Mucosa of stomach (tissue), 1 donor: ENCODE measurements at regions not wholly inside any gene's neighbourhood (a gene's known extent, or its start where the extent isn't known, plus 50 kb on each side); places are given as distances from the start of the nearest gene placed in this dataset.
A peak's percentile ranks its signal among the peaks of the same experiment; 100 is the strongest.
"Not testable (repeated sequence)": the region's sequence is repeated elsewhere in the genome, so short reads cannot be mapped to it uniquely, and the experiment has no call there.

Experiments used
- H3K27me3 ChIP-seq: one replicate; pipeline ENCODE4 v1.7.0; 2013; ENCODE audit warnings: mild to moderate bottlenecking, low read length; ENCODE audit not compliant: control insufficient read depth, insufficient read depth
- H3K36me3 ChIP-seq: one replicate; pipeline ENCODE4 v1.7.0; 2013; ENCODE audit warnings: low read length; ENCODE audit not compliant: control insufficient read depth, insufficient read depth
- H3K4me1 ChIP-seq: one replicate; pipeline ENCODE4 v1.7.0; 2013; ENCODE audit warnings: mild to moderate bottlenecking, low read length; ENCODE audit not compliant: control insufficient read depth, insufficient read depth
- H3K4me3 ChIP-seq: one replicate; pipeline ENCODE4 v1.7.0; 2013; ENCODE audit warnings: low read length
- H3K9ac ChIP-seq: one replicate; pipeline ENCODE4 v1.7.0; 2013; ENCODE audit warnings: mild to moderate bottlenecking, low read length, moderate library complexity
- H3K9me3 ChIP-seq: one replicate; pipeline ENCODE4 v1.7.0; 2013; ENCODE audit warnings: mild to moderate bottlenecking, low read length, moderate library complexity; ENCODE audit not compliant: control insufficient read depth
- donor health status: Pancreatic carcinoma.

- Histone ChIP-seq H3K9ac (peak overlapping the region; percentile 92), H3K36me3 (no peaks in the 10 kb centered on the region), H3K4me3 (peak overlapping the region; percentile 47), H3K9me3 (no peaks in the 10 kb centered on the region), H3K4me1 (peaks cover 12% of the 10 kb centered on the region), H3K27me3 (no peaks in the 10 kb centered on the region)
Measured at GRCh38 chr16:31713945-31714902, 159.4 kb upstream of the ZNF267 start.

GRCh38 chr16:31714903-31715504 lies 158.6 kb upstream of the ZNF267 start:
- Histone ChIP-seq H3K9ac (no peak overlapping the region), H3K27me3 (no peaks in the 10 kb centered on the region), H3K4me1 (peaks cover 12% of the 10 kb centered on the region), H3K36me3 (no peaks in the 10 kb centered on the region), H3K9me3 (no peaks in the 10 kb centered on the region), H3K4me3 (no peak overlapping the region)

DNA sequence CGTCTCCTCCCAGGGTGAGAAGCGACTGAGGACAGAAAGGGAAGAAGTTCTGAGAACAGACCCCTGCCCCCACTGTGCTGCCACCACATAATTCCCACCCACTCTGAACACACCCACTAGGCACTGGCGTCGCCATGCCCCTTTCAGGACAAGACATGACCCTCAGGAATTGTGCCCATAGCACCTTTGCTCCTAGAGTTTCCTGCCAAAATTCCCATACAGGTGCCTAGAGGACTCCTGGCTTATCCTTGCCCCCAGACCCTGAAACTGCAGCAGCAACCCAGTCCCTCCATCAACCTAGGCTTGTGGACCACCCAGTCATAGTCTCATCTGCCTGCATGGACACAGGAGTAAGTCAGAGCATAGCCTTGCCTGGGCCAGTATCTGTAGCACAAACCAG lies 157.7 kb upstream of the ZNF267 start:
- H3K4me3 ChIP-seq, result no peak overlapping the region
- no peak overlapping the region for H3K9ac ChIP-seq
- peaks cover 12% of the 10 kb centered on the region for H3K4me1 ChIP-seq
- no peaks in the 10 kb centered on the region for H3K36me3 ChIP-seq
- no peaks in the 10 kb centered on the region for H3K9me3 ChIP-seq
- no peaks in the 10 kb centered on the region for H3K27me3 ChIP-seq

GRCh38 chr16:31718998-31719397 lies 154.6 kb upstream of the ZNF267 start:
- Histone ChIP-seq H3K4me3 (no peak overlapping the region), H3K4me1 (peaks cover 12% of the 10 kb centered on the region), H3K36me3 (no peaks in the 10 kb centered on the region), H3K27me3 (no peaks in the 10 kb centered on the region), H3K9me3 (no peaks in the 10 kb centered on the region), H3K9ac (no peak overlapping the region)

DNA sequence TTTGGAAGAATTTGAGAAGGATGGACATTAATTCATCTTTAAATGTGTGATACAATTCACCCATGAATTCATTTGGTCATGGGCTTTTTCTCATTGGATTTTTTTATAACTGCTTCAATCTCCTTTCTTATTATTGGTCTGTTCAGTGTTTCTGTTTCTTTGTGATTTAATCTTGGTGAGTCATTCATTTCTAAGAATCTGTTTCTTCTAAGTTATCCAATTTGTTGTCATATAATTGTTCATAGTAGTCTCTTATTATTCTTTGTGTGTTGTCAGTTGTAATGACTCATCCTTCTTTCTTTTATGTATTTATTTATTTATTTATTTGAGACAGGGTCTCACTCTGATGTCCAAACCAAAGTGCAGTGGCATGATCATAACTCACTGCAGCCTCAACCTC lies 146.1 kb upstream of the ZNF267 start:
- no peak overlapping the region for H3K4me3 ChIP-seq
- H3K9ac ChIP-seq, result no peak overlapping the region
- H3K4me1 ChIP-seq, result no peaks in the 10 kb centered on the region
- H3K9me3 ChIP-seq, result no peaks in the 10 kb centered on the region
- no peaks in the 10 kb centered on the region for H3K36me3 ChIP-seq
- H3K27me3 ChIP-seq, result no peaks in the 10 kb centered on the region

DNA sequence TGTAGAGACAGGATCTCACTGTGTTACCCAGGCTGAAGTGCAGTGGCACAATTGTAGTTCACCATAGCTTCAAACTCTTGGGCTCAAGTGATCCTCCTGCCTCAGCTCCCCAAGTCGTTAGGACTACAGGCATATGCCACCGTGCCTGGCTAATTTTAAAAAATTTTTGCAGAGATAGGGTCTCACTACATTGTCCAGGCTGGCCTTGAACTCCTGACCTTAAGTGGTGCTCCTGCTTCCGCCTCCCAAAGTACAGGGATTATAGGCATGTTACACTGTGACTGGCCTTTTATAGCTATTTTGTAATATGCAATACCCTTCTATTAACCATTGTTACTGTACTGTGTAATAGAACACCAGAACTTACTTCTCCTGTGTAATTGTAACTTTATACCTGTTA lies 139.3 kb upstream of the ZNF267 start:
- no peak overlapping the region for H3K9ac ChIP-seq
- no peak overlapping the region for H3K4me3 ChIP-seq
- H3K9me3 ChIP-seq, result no peaks in the 10 kb centered on the region
- H3K27me3 ChIP-seq, result no peaks in the 10 kb centered on the region
- H3K4me1 ChIP-seq, result no peaks in the 10 kb centered on the region
- no peaks in the 10 kb centered on the region for H3K36me3 ChIP-seq

GRCh38 chr16:31745098-31745497 lies 128.5 kb upstream of the ZNF267 start:
- not testable (repeated sequence) for H3K4me1 ChIP-seq, H3K4me3 ChIP-seq, H3K9ac ChIP-seq, H3K36me3 ChIP-seq, H3K27me3 ChIP-seq
- H3K9me3 ChIP-seq, result peaks cover 26% of the 10 kb centered on the region

GRCh38 chr16:31745900-31746299 lies 127.7 kb upstream of the ZNF267 start:
- no peaks in the 10 kb centered on the region for H3K27me3 ChIP-seq
- no peak overlapping the region for H3K9ac ChIP-seq
- H3K4me1 ChIP-seq, result no peaks in the 10 kb centered on the region
- no peak overlapping the region for H3K4me3 ChIP-seq
- no peaks in the 10 kb centered on the region for H3K36me3 ChIP-seq
- H3K9me3 ChIP-seq, result peaks cover 30% of the 10 kb centered on the region

- Histone ChIP-seq H3K36me3 (no peaks in the 10 kb centered on the region), H3K9me3 (peaks cover 36% of the 10 kb centered on the region)
Measured at GRCh38 chr16:31754998-31755615, 118.5 kb upstream of the ZNF267 start.

GRCh38 chr16:31764103-31764502 lies 109.5 kb upstream of the ZNF267 start:
- Histone ChIP-seq H3K4me1 (no peaks in the 10 kb centered on the region), H3K9ac (no peak overlapping the region), H3K4me3 (no peak overlapping the region), H3K36me3 (no peaks in the 10 kb centered on the region), H3K9me3 (peaks cover 12% of the 10 kb centered on the region), H3K27me3 (no peaks in the 10 kb centered on the region)

More at GRCh38 chr16:31754998-31755615, 118.5 kb upstream of the ZNF267 start:
- Histone ChIP-seq H3K4me3 (peak overlapping the region; percentile 14), H3K27me3 (no peaks in the 10 kb centered on the region), H3K4me1 (no peaks in the 10 kb centered on the region), H3K9ac (no peak overlapping the region)

GRCh38 chr16:31767267-31767666 lies 106.3 kb upstream of the ZNF267 start:
- no peaks in the 10 kb centered on the region for H3K4me1 ChIP-seq
- H3K27me3 ChIP-seq, result no peaks in the 10 kb centered on the region
- no peak overlapping the region for H3K4me3 ChIP-seq
- no peaks in the 10 kb centered on the region for H3K36me3 ChIP-seq
- H3K9ac ChIP-seq, result no peak overlapping the region
- H3K9me3 ChIP-seq, result peaks cover 22% of the 10 kb centered on the region

- Histone ChIP-seq H3K4me3 (no peak overlapping the region), H3K4me1 (no peaks in the 10 kb centered on the region), H3K9ac (no peak overlapping the region), H3K27me3 (no peaks in the 10 kb centered on the region), H3K36me3 (no peaks in the 10 kb centered on the region), H3K9me3 (no peaks in the 10 kb centered on the region)
Measured at GRCh38 chr16:31780342-31780741, 93.3 kb upstream of the ZNF267 start.
